GM21528 (cell line): ENCODE measurements at regions not wholly inside any gene's neighbourhood (a gene's known extent, or its start where the extent isn't known, plus 50 kb on each side); places are given as distances from the start of the nearest gene placed in this dataset.

Source experiments
- ATAC-seq: cut with Tn5 transposase; IDR thresholded peaks from one replicate; pipeline ENCODE4 v1.9.1; 2021; ENCODE audit warnings: mild to moderate bottlenecking, moderate library complexity; ENCODE audit not compliant: unreplicated experiment, low FRiP score

GRCh38 chr22:49592780-49593501 is 234.7 kb downstream of the BRD1 start:
- no peak for ATAC-seq

- ATAC-seq, result no peak
Observed at GRCh38 chr22:49590851-49591445, 236.7 kb downstream of the BRD1 start.

- ATAC-seq, result no peak
Observed at GRCh38 chr22:49590381-49590780, 237.3 kb downstream of the BRD1 start.

GRCh38 chr22:49589811-49590210 is 237.9 kb downstream of the BRD1 start:
- no peak for ATAC-seq

- no peak for ATAC-seq
Observed at GRCh38 chr22:49589301-49589700, 238.4 kb downstream of the BRD1 start.

- no peak for ATAC-seq
Observed at GRCh38 chr22:49588739-49589138, 238.9 kb downstream of the BRD1 start.

- no peak for ATAC-seq
Observed at GRCh38 chr22:49587987-49588386, 239.7 kb downstream of the BRD1 start.

- ATAC-seq, result no peak
Observed at GRCh38 chr22:49587421-49587820, 240.3 kb downstream of the BRD1 start.

- no peak for ATAC-seq
Observed at GRCh38 chr22:49586873-49587272, 240.8 kb downstream of the BRD1 start.

- ATAC-seq, result no peak
Observed at GRCh38 chr22:49586244-49586748, 241.4 kb downstream of the BRD1 start.

GRCh38 chr22:49585461-49586243 is 242.0 kb downstream of the BRD1 start:
- ATAC-seq, result no peak

GRCh38 chr22:49583886-49584505 is 243.7 kb downstream of the BRD1 start:
- ATAC-seq, result no peak

- ATAC-seq, result no peak
Observed at GRCh38 chr22:49583341-49583740, 244.3 kb downstream of the BRD1 start.

- no peak for ATAC-seq
Observed at GRCh38 chr22:49582678-49583077, 245.0 kb downstream of the BRD1 start.

GRCh38 chr22:49582181-49582580 is 245.5 kb downstream of the BRD1 start:
- ATAC-seq, result no peak

GRCh38 chr22:49580024-49580423 is 247.6 kb downstream of the BRD1 start:
- ATAC-seq, result no peak

- no peak for ATAC-seq
Observed at GRCh38 chr22:49577168-49578060, 250.3 kb downstream of the BRD1 start.

- ATAC-seq, result no peak
Observed at GRCh38 chr22:49576241-49577141, 251.2 kb downstream of the BRD1 start.

GRCh38 chr22:49575703-49576081 is 252.0 kb downstream of the BRD1 start:
- no peak for ATAC-seq
